HCT116 (cell line): ENCODE measurements at regions not wholly inside any gene's neighbourhood (a gene's known extent, or its start where the extent isn't known, plus 50 kb on each side); places are given as distances from the start of the nearest gene placed in this dataset.

ENCODE experiments used
- ATAC-seq: fragments of 200-7000 bp; cut with Tn5 transposase; 2 replicates; pipeline ENCODE4 v1.9.1; 2020; ENCODE audit warnings: mild to moderate bottlenecking, moderate library complexity
- BruUV-seq: library from RNA; stranded (reverse); fragments of 400-500 nt; replicated peaks from 2 replicates; lab custom pipeline; 2021; lab: Mats Ljungman, UMichigan
- CTCF ChIA-PET: fragments of 300-600 bp; sonication (Branson Sonifier 250); formaldehyde crosslinking; loops from one replicate; lab custom pipeline; 2021; ENCODE audit warnings: antibody characterized with exemption; lab: Charles Lee
- POLR2A ChIA-PET: fragments of 300-600, 350-600 bp; sonication (Branson Sonifier 250); formaldehyde crosslinking; loops from one replicate; lab custom pipeline; 2021; ENCODE audit warnings: antibody characterized with exemption; lab: Charles Lee
- RAD21 ChIA-PET, 2 experiments: fragments of 300-600 bp; sonication (Branson Sonifier 250); formaldehyde crosslinking; loops; one replicate each; lab custom pipeline; 2023; ENCODE audit warnings: low total read pairs in 2 of 2; ENCODE audit not compliant: uncharacterized antibody in 2 of 2, unreplicated experiment in 2 of 2, low non-redundant PET in 1 of 2; lab: Charles Lee
- DNase-seq: peaks from one replicate; pipeline ENCODE4 v3.0.0-alpha.2; 2010; ENCODE audit warnings: low read depth, low spot score
- H2AFZ ChIP-seq: fragments of 200-600 bp; shearing (Covaris generic), sonication (generic); 2 replicates; pipeline ENCODE4 v1.6.1; 2017; ENCODE audit warnings: low read depth, mixed run types, mixed read lengths, antibody characterized with exemption, low read length; ENCODE audit not compliant: poor library complexity, severe bottlenecking
- H3K27ac ChIP-seq: 2 replicates; pipeline ENCODE4 v1.5.1; 2012; ENCODE audit warnings: low read depth, low read length
- H3K27me3 ChIP-seq: fragments of 200-600 bp; sonication (generic); 2 replicates; pipeline ENCODE4 v1.6.1; 2016; ENCODE audit warnings: mixed run types, low read length, mixed read lengths; ENCODE audit not compliant: insufficient read depth
- H3K36me3 ChIP-seq, 2 experiments: fragments of 200-500 bp in 1 of 2; fragments of 200-600 bp in 1 of 2; sonication (Bioruptor generic) in 1 of 2; sonication (generic) in 1 of 2; 2 replicates each; pipeline versions ENCODE4 v1.5.1 to v1.6.1; 2014 to 2016; ENCODE audit warnings: low read length in 2 of 2, inconsistent platforms in 1 of 2, mixed read lengths in 1 of 2, mixed run types in 1 of 2; ENCODE audit not compliant: insufficient read depth in 2 of 2, control insufficient read depth in 1 of 2
- H3K4me1 ChIP-seq, 2 experiments: fragments of 200-600 bp in 1 of 2; sonication (generic) in 1 of 2; 2 replicates each; pipeline versions ENCODE4 v1.5.1 to v1.6.1; 2012 to 2017; ENCODE audit warnings: low read length in 2 of 2, inconsistent platforms in 1 of 2, mild to moderate bottlenecking in 1 of 2, mixed read lengths in 1 of 2, mixed run types in 1 of 2, moderate library complexity in 1 of 2; ENCODE audit not compliant: insufficient read depth in 2 of 2, control insufficient read depth in 1 of 2
- H3K4me2 ChIP-seq: fragments of 200-600 bp; sonication (generic); 2 replicates; pipeline ENCODE4 v1.6.1; 2017; ENCODE audit warnings: mixed run types, low read length, mixed read lengths
- H3K4me3 ChIP-seq, 2 experiments: fragments of 200-600 bp in 1 of 2; sonication (generic) in 1 of 2; replicated peaks in 1 of 2; 2 replicates each; pipeline ENCODE4 v1.5.1; 2011 to 2016; ENCODE audit warnings: low read length in 2 of 2, control low read depth in 1 of 2, low read depth in 1 of 2, mild to moderate bottlenecking in 1 of 2, mixed read lengths in 1 of 2, mixed run types in 1 of 2
- H3K79me2 ChIP-seq: fragments of 200-600 bp; sonication (generic); 2 replicates; pipeline ENCODE4 v1.6.1; 2017; ENCODE audit warnings: mild to moderate bottlenecking, mixed run types, low read length, moderate library complexity, mixed read lengths; ENCODE audit not compliant: insufficient read depth
- H3K9ac ChIP-seq: fragments of 200-600 bp; sonication (generic); 2 replicates; pipeline ENCODE4 v1.6.1; 2016; ENCODE audit warnings: low read length, mixed read lengths
- H3K9me2 ChIP-seq: fragments of 200-600 bp; sonication (generic), shearing (Covaris generic); 2 replicates; pipeline ENCODE4 v1.6.1; 2017; ENCODE audit warnings: mixed run types, mild to moderate bottlenecking, moderate library complexity; ENCODE audit not compliant: insufficient read depth
- H3K9me3 ChIP-seq, 2 experiments: fragments of 200-500 bp in 1 of 2; fragments of 200-600 bp in 1 of 2; sonication (Bioruptor generic) in 1 of 2; sonication (generic) in 1 of 2; 2 replicates each; pipeline ENCODE4 v1.6.1; 2014 to 2017; ENCODE audit warnings: low read length in 2 of 2, mixed read lengths in 2 of 2, inconsistent platforms in 1 of 2, low read depth in 1 of 2, mild to moderate bottlenecking in 1 of 2, mixed run types in 1 of 2, moderate library complexity in 1 of 2; ENCODE audit not compliant: control insufficient read depth in 1 of 2, insufficient read depth in 1 of 2
- H4K20me1 ChIP-seq: fragments of 200-600 bp; sonication (generic), shearing (Covaris generic); 2 replicates; pipeline ENCODE4 v1.6.1; 2017; ENCODE audit warnings: mixed run types, mild to moderate bottlenecking, moderate library complexity; ENCODE audit not compliant: insufficient read depth
- CBX3 ChIP-seq: IDR thresholded peaks from 2 replicates; pipeline ENCODE4 v1.6.1; 2012; ENCODE audit warnings: low read depth
- ELF1 ChIP-seq: IDR thresholded peaks from 2 replicates; pipeline ENCODE4 v1.6.1; 2012; ENCODE audit warnings: low read depth, borderline replicate concordance
- EZH2phosphoT487 ChIP-seq: fragments of 200-600 bp; IDR thresholded peaks from 2 replicates; pipeline ENCODE4 v1.6.1; 2018; ENCODE audit warnings: antibody characterized with exemption, borderline replicate concordance
- FOSL1 ChIP-seq: IDR thresholded peaks from 2 replicates; pipeline ENCODE4 v1.6.1; 2012; ENCODE audit warnings: low read depth
- JUND ChIP-seq: IDR thresholded peaks from 2 replicates; pipeline ENCODE4 v1.6.1; 2012
- MAX ChIP-seq: IDR thresholded peaks from 2 replicates; pipeline ENCODE4 v1.6.1; 2012
- POLR2A ChIP-seq: IDR thresholded peaks from 2 replicates; pipeline ENCODE4 v1.7.0; 2011; ENCODE audit warnings: borderline replicate concordance; ENCODE audit not compliant: insufficient read depth, insufficient read length; ENCODE audit errors: extremely low read depth
- POLR2AphosphoS5 ChIP-seq: IDR thresholded peaks from 2 replicates; pipeline ENCODE4 v1.6.1; 2011; ENCODE audit warnings: mild to moderate bottlenecking, low read depth, low read length, moderate library complexity
- RAD21 ChIP-seq: IDR thresholded peaks from 2 replicates; pipeline ENCODE4 v1.6.1; 2012; ENCODE audit warnings: low read depth, mild to moderate bottlenecking
- ZNF274 ChIP-seq: fragments of 200-500 bp; sonication (Bioruptor generic); IDR thresholded peaks from 2 replicates; pipeline ENCODE4 v1.6.1; 2014; ENCODE audit warnings: mild to moderate bottlenecking, low read depth, low read length, inconsistent platforms
- intact Hi-C: fragments of 100-400 bp; cut with micrococcal nuclease; formaldehyde crosslinking; loops from 2 replicates; pipeline ENCODE4 v1.10.0; 2022
- TF ChIP-seq, protein P1 (sequence below), 3 experiments: fragments of 200-600 bp in 1 of 3; sonication (generic) in 1 of 3; IDR thresholded peaks in 2 of 3; conservative IDR thresholded peaks in 1 of 3; 2 replicates each; pipeline ENCODE4 v1.5.1; 2012 to 2017; ENCODE audit warnings: low read depth in 2 of 3, low read length in 2 of 3, antibody characterized with exemption in 1 of 3, borderline replicate concordance in 1 of 3, control low read depth in 1 of 3, mild to moderate bottlenecking in 1 of 3, mixed read lengths in 1 of 3, mixed run types in 1 of 3, moderate library complexity in 1 of 3; ENCODE audit not compliant: insufficient read depth in 1 of 3

- Histone ChIP-seq H3K27me3 (no peaks in the 10 kb centered on the region), H3K9me2 (no peaks in the 10 kb centered on the region), H3K27ac (no peak overlapping the region), H2AFZ (no peak overlapping the region), H3K4me1 (no peaks in the 10 kb centered on the region), H3K36me3 (no peaks in the 10 kb centered on the region), H3K9ac (no peak overlapping the region), H4K20me1 (no peaks in the 10 kb centered on the region), H3K9me3 (no peaks in the 10 kb centered on the region), H3K4me2 (no peak overlapping the region), H3K79me2 (no peaks in the 10 kb centered on the region), H3K4me3 (no peak overlapping the region)
- no TSS peak for BruUV-seq
- TF ChIP-seq RAD21 (no peak), FOSL1 (no peak), CBX3 (no peak), EZH2phosphoT487 (no peak), ZNF274 (no peak), POLR2AphosphoS5 (no peak), MAX (no peak), JUND (no peak), ELF1 (no peak), POLR2A (no peak)
- TF ChIP-seq, protein P1, sequence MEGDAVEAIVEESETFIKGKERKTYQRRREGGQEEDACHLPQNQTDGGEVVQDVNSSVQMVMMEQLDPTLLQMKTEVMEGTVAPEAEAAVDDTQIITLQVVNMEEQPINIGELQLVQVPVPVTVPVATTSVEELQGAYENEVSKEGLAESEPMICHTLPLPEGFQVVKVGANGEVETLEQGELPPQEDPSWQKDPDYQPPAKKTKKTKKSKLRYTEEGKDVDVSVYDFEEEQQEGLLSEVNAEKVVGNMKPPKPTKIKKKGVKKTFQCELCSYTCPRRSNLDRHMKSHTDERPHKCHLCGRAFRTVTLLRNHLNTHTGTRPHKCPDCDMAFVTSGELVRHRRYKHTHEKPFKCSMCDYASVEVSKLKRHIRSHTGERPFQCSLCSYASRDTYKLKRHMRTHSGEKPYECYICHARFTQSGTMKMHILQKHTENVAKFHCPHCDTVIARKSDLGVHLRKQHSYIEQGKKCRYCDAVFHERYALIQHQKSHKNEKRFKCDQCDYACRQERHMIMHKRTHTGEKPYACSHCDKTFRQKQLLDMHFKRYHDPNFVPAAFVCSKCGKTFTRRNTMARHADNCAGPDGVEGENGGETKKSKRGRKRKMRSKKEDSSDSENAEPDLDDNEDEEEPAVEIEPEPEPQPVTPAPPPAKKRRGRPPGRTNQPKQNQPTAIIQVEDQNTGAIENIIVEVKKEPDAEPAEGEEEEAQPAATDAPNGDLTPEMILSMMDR (IDR thresholded peaks at IDR 0.05 in 2 of 3, conservative IDR thresholded peaks at IDR 0.05 in 1 of 3; ENCODE audit: borderline replicate concordance in 1 of 3, insufficient read depth in 1 of 3, low read depth in 2 of 3, low read length in 2 of 3), result no peak
- intact Hi-C loops, result no loop called here
- CTCF ChIA-PET, result no interaction called here
- RAD21 ChIA-PET, result no interaction called here
- POLR2A ChIA-PET, result no interaction called here
- ATAC-seq, result no peak
- no peak for DNase-seq
Observed at GRCh38 chr9:680106-680505, 161.4 kb upstream of the DMRT1 start.
